ENCODE measurements at regions not wholly inside any gene's neighbourhood (a gene's known extent, or its start where the extent isn't known, plus 50 kb on each side); places are given as distances from the start of the nearest gene placed in this dataset.

- WGBS, 2 donors: 61 to 76% methylated on average over 1 of the region's 1 CpG
- DNase-seq: no peak
- no peak overlapping the region for H3K27ac ChIP-seq
- H3K4me1 ChIP-seq: peaks cover 13% of the 10 kb centered on the region
- TF ChIP-seq CTCF (IDR thresholded peaks at IDR 0.05) (no peak), POLR2A (IDR thresholded peaks at IDR 0.05) (no peak)
- H3K9me3 ChIP-seq: no peaks in the 10 kb centered on the region
- H3K27me3 ChIP-seq: no peaks in the 10 kb centered on the region
- H3K36me3 ChIP-seq (ENCODE audit: low read depth, missing control alignments): no peaks in the 10 kb centered on the region
- intact Hi-C loops (cut with DNase I; ENCODE audit: low total_unique reads): no loop called here
- no peak overlapping the region for H3K4me3 ChIP-seq
These were observed 66.4 kb downstream of the POU5F2 start for GRCh38 chr5:93674866-93675459.

GRCh38 chr5:93674138-93674537 lies 67.3 kb downstream of the POU5F2 start:
- no peak overlapping the region for H3K27ac ChIP-seq
- no peak overlapping the region for H3K4me3 ChIP-seq
- peaks cover 13% of the 10 kb centered on the region for H3K4me1 ChIP-seq
- TF ChIP-seq POLR2A (IDR thresholded peaks at IDR 0.05): no peak
- no peak for TF ChIP-seq CTCF (IDR thresholded peaks at IDR 0.05)
- no peaks in the 10 kb centered on the region for H3K27me3 ChIP-seq
- intact Hi-C loops (cut with DNase I; ENCODE audit: low total_unique reads): no loop called here
- 62 to 74% methylated on average over 5 of the region's 5 CpGs for WGBS, 2 donors
- H3K36me3 ChIP-seq (ENCODE audit: low read depth, missing control alignments): no peaks in the 10 kb centered on the region
- DNase-seq: no peak
- no peaks in the 10 kb centered on the region for H3K9me3 ChIP-seq

- no peaks in the 10 kb centered on the region for H3K27me3 ChIP-seq
- TF ChIP-seq CTCF (IDR thresholded peaks at IDR 0.05): no peak
- TF ChIP-seq POLR2A (IDR thresholded peaks at IDR 0.05): no peak
- H3K4me1 ChIP-seq: peaks cover 13% of the 10 kb centered on the region
- DNase-seq: no peak
- H3K36me3 ChIP-seq (ENCODE audit: low read depth, missing control alignments): no peaks in the 10 kb centered on the region
- H3K9me3 ChIP-seq: no peaks in the 10 kb centered on the region
- H3K4me3 ChIP-seq: no peak overlapping the region
- WGBS, 2 donors: 55 to 57% methylated on average over 4 of the region's 4 CpGs
- intact Hi-C loops (cut with DNase I; ENCODE audit: low total_unique reads): no loop called here
- H3K27ac ChIP-seq: no peak overlapping the region
These were observed 68.0 kb downstream of the POU5F2 start for GRCh38 chr5:93673316-93673954.

GRCh38 chr5:93665648-93666047 lies 75.8 kb downstream of the POU5F2 start:
- Histone ChIP-seq H3K27me3 (no peaks in the 10 kb centered on the region), H3K4me3 (no peak overlapping the region), H3K9me3 (no peaks in the 10 kb centered on the region), H3K36me3 (ENCODE audit: low read depth, missing control alignments) (no peaks in the 10 kb centered on the region), H3K4me1 (no peaks in the 10 kb centered on the region), H3K27ac (no peak overlapping the region)
- DNase-seq: no peak
- 75 to 79% methylated on average over 7 of the region's 7 CpGs for WGBS, 2 donors
- no peak for TF ChIP-seq CTCF (IDR thresholded peaks at IDR 0.05)
- TF ChIP-seq POLR2A (IDR thresholded peaks at IDR 0.05): no peak
- intact Hi-C loops (cut with DNase I; ENCODE audit: low total_unique reads): no loop called here

- no peak for DNase-seq
- TF ChIP-seq CTCF (IDR thresholded peaks at IDR 0.05) (no peak), POLR2A (IDR thresholded peaks at IDR 0.05) (no peak)
- Histone ChIP-seq H3K27me3 (no peaks in the 10 kb centered on the region), H3K36me3 (ENCODE audit: low read depth, missing control alignments) (no peaks in the 10 kb centered on the region), H3K4me3 (no peak overlapping the region), H3K27ac (no peak overlapping the region), H3K4me1 (no peaks in the 10 kb centered on the region), H3K9me3 (no peaks in the 10 kb centered on the region)
- intact Hi-C loops (cut with DNase I; ENCODE audit: low total_unique reads): no loop called here
- 59 to 63% methylated on average over 1 of the region's 1 CpG for WGBS, 2 donors
These were observed 77.7 kb downstream of the NR2F1 start for GRCh38 chr5:93660677-93661076.
